ENCODE measurements at regions not wholly inside any gene's neighbourhood (a gene's known extent, or its start where the extent isn't known, plus 50 kb on each side); places are given as distances from the start of the nearest gene placed in this dataset.

DNA sequence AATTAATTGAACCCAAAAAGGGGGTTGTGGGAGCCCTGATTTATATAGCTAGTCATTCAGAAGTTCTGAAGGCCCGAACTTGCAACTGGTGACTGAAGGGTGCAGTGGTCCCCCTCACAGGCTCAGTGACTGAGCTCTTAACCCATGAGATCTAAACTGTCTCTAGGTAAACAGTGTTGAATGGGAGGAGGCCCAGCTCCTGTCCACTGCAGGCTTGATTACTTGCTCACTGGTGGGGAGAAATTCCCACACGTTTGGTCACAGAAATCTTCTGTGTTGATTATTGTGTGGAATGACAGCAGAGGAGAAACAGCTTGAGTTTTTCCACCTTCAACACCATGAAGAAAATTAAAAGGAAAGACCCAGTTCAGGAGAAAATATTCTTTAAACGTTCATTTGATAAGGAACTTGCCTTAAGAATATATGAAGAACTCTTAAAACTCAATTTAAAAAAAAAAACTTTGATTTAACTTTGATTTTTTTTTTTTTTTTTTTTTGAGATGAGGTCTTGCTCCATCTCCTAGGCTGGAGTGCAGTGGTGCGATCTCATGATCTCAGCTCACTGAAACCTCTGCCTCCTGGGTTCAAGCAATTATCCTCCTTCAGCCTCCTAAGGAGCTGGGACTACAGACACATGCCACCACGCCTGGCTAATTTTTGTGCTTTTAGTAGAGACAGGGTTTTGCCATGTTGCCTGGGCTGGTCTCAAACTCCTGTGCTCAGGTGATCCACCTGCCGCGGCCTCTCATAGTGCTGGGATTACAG is 249.3 kb downstream of the UQCRFS1 start:
- Histone ChIP-seq H3K9me3 (replicated peaks; ENCODE audit: control insufficient read depth, insufficient read depth, low read length) (no peaks in the 10 kb centered on the region), H3K4me3 (no peak overlapping the region), H3K27me3 (replicated peaks in 1 of 2; ENCODE audit: control insufficient read depth in 2 of 2, insufficient read depth in 2 of 2, low read length in 1 of 2) (no peaks in the 10 kb centered on the region), H3K79me2 (ENCODE audit: control insufficient read depth, insufficient read depth, low read length) (no peaks in the 10 kb centered on the region), H3K36me3 (ENCODE audit: control insufficient read depth in 2 of 2, insufficient read depth in 2 of 2, low read length in 1 of 2) (no peaks in the 10 kb centered on the region), H3K4me2 (ENCODE audit: control insufficient read depth, insufficient read depth) (no peak overlapping the region), H2AFZ (ENCODE audit: control insufficient read depth, low read depth, low read length) (no peak overlapping the region), H3K9ac (ENCODE audit: control insufficient read depth, insufficient read depth, low read length) (no peak overlapping the region), H3K27ac (ENCODE audit: control insufficient read depth, insufficient read depth) (no peak overlapping the region), H4K20me1 (ENCODE audit: control insufficient read depth, insufficient read depth) (no peaks in the 10 kb centered on the region), H3K4me1 (ENCODE audit: control insufficient read depth, insufficient read depth, low read length) (no peaks in the 10 kb centered on the region)
- BruUV-seq (replicated peaks), result no TSS peak
- WGBS (ENCODE audit: insufficient coverage, insufficient replicate concordance, low lambda C conversion rate, missing lambda C conversion rate), result 19% methylated on average over 6 of the region's 7 CpGs
- POLR2A ChIA-PET, result no interaction called here
- TF ChIP-seq SUPT20H (IDR thresholded peaks at IDR 0.05; ENCODE audit: borderline replicate concordance, control insufficient read depth, low read depth, low read length), result no peak
- no peak for TF ChIP-seq POLR2AphosphoS2 (IDR thresholded peaks at IDR 0.05; ENCODE audit: low read depth, low read length)
- no peak for TF ChIP-seq POU2F2 (IDR thresholded peaks at IDR 0.05; ENCODE audit: borderline replicate concordance, low read depth, low read length)
- no peak for TF ChIP-seq CHD4 (IDR thresholded peaks at IDR 0.05)
- no peak for TF ChIP-seq YBX1 (IDR thresholded peaks at IDR 0.05)
- TF ChIP-seq MXI1 (IDR thresholded peaks at IDR 0.05; ENCODE audit: low read depth, low read length), result no peak
- no peak for TF ChIP-seq CBX3 (IDR thresholded peaks at IDR 0.05; ENCODE audit: borderline replicate concordance, low read depth)
- TF ChIP-seq CHD1 (IDR thresholded peaks at IDR 0.05; ENCODE audit: low read depth, low read length), result no peak
- TF ChIP-seq SUZ12 (IDR thresholded peaks at IDR 0.05; ENCODE audit: unreplicated experiment), result no peak
- TF ChIP-seq SMAD5 (IDR thresholded peaks at IDR 0.05; ENCODE audit: low read depth), result no peak
- TF ChIP-seq ASH2L (IDR thresholded peaks at IDR 0.05; ENCODE audit: borderline replicate concordance, low read depth), result no peak
- TF ChIP-seq, protein P1, sequence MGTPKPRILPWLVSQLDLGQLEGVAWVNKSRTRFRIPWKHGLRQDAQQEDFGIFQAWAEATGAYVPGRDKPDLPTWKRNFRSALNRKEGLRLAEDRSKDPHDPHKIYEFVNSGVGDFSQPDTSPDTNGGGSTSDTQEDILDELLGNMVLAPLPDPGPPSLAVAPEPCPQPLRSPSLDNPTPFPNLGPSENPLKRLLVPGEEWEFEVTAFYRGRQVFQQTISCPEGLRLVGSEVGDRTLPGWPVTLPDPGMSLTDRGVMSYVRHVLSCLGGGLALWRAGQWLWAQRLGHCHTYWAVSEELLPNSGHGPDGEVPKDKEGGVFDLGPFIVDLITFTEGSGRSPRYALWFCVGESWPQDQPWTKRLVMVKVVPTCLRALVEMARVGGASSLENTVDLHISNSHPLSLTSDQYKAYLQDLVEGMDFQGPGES (IDR thresholded peaks at IDR 0.05), result no peak
- TF ChIP-seq KDM1A (IDR thresholded peaks at IDR 0.05; ENCODE audit: borderline replicate concordance), result no peak
- TF ChIP-seq BCLAF1 (IDR thresholded peaks at IDR 0.05), result no peak
- TF ChIP-seq SIX5 (IDR thresholded peaks at IDR 0.05; ENCODE audit: low read depth, low read length, severe bottlenecking), result no peak
- RAD21 ChIA-PET (ENCODE audit: unreplicated experiment), result no interaction called here
- in situ Hi-C loops (cut with MboI) (no loop called here), intact Hi-C loops (cut with micrococcal nuclease; ENCODE audit: unreplicated experiment) (no loop called here)
- CTCF ChIA-PET, result interaction anchor here (1.5 kb wide), 1 partner anchor 19 kb away, joined by 4 read pairs; no protein-coding TSS in a partner anchor
- DNase-seq (ENCODE audit: low read depth, low spot score) (no peak), FAIRE-seq (no peak), ATAC-seq (no peak)
- SMC1A ChIA-PET (ENCODE audit: uncharacterized antibody, unreplicated experiment), result interaction anchor here (0.7 kb wide), 1 partner anchor 80 kb away, joined by 3 read pairs; no protein-coding TSS in a partner anchor
